T-helper 2 cell treated with Interferon-gamma antibody and Interleukin-4, amounts not matched to agents 5 μg/mL and 100 μg/mL, for 36 hours (primary cell): ENCODE measurements at regions not wholly inside any gene's neighbourhood (a gene's known extent, or its start where the extent isn't known, plus 50 kb on each side); places are given as distances from the start of the nearest gene placed in this dataset.
"Not testable (repeated sequence)": the region's sequence is repeated elsewhere in the genome, so short reads cannot be mapped to it uniquely, and the experiment has no call there.

Source experiments
- DNase-seq: peaks from one replicate; pipeline ENCODE4 v3.0.0; 2021; ENCODE audit warnings: low spot score
- H3K27ac Mint-ChIP-seq: one replicate; pipeline ENCODE4 v1.8.0; 2021; ENCODE audit warnings: mild to moderate bottlenecking, mixed read lengths
- H3K27me3 Mint-ChIP-seq: one replicate; pipeline ENCODE4 v1.8.0; 2021; ENCODE audit warnings: low read depth, mixed read lengths
- H3K36me3 Mint-ChIP-seq: one replicate; pipeline ENCODE4 v1.8.0; 2021; ENCODE audit warnings: low read depth, mixed read lengths
- H3K4me1 Mint-ChIP-seq: one replicate; pipeline ENCODE4 v1.8.0; 2021; ENCODE audit warnings: low read depth, mixed read lengths
- H3K4me3 Mint-ChIP-seq: one replicate; pipeline ENCODE4 v1.8.0; 2022; ENCODE audit warnings: mild to moderate bottlenecking, moderate library complexity, mixed read lengths
- H3K9me3 Mint-ChIP-seq: one replicate; pipeline ENCODE4 v1.8.0; 2021; ENCODE audit warnings: mixed read lengths

- DNase-seq: no peak
- H3K36me3 Mint-ChIP-seq: no peaks in the 10 kb centered on the region
- H3K4me1 Mint-ChIP-seq: peaks cover 6% of the 10 kb centered on the region
- H3K27me3 Mint-ChIP-seq: no peaks in the 10 kb centered on the region
- H3K9me3 Mint-ChIP-seq: peaks cover 5% of the 10 kb centered on the region
- H3K4me3 Mint-ChIP-seq: no peak overlapping the region
- no peak overlapping the region for H3K27ac Mint-ChIP-seq
Observed at GRCh38 chr4:189204616-189205015, 736.1 kb upstream of the FRG1 start.

- H3K36me3 Mint-ChIP-seq: no peaks in the 10 kb centered on the region
- DNase-seq: no peak
- no peak overlapping the region for H3K4me3 Mint-ChIP-seq
- H3K9me3 Mint-ChIP-seq: peaks cover 11% of the 10 kb centered on the region
- H3K27ac Mint-ChIP-seq: no peak overlapping the region
- H3K27me3 Mint-ChIP-seq: no peaks in the 10 kb centered on the region
- peaks cover 6% of the 10 kb centered on the region for H3K4me1 Mint-ChIP-seq
Observed at GRCh38 chr4:189206953-189207352, 733.7 kb upstream of the FRG1 start.

- Mint-ChIP-seq H3K27me3 (no peaks in the 10 kb centered on the region), H3K9me3 (peaks cover 11% of the 10 kb centered on the region), H3K36me3 (no peaks in the 10 kb centered on the region), H3K27ac (no peak overlapping the region), H3K4me3 (no peak overlapping the region), H3K4me1 (peaks cover 3% of the 10 kb centered on the region)
- no peak for DNase-seq
Observed at GRCh38 chr4:189207872-189208271, 732.8 kb upstream of the FRG1 start.

- no peak overlapping the region for H3K4me3 Mint-ChIP-seq
- H3K4me1 Mint-ChIP-seq: no peaks in the 10 kb centered on the region
- no peaks in the 10 kb centered on the region for H3K27me3 Mint-ChIP-seq
- DNase-seq: no peak
- no peak overlapping the region for H3K27ac Mint-ChIP-seq
- no peaks in the 10 kb centered on the region for H3K36me3 Mint-ChIP-seq
- H3K9me3 Mint-ChIP-seq: peaks cover 9% of the 10 kb centered on the region
Observed at GRCh38 chr4:189215574-189215973, 725.1 kb upstream of the FRG1 start.

GRCh38 chr4:189221691-189222090, 719.0 kb upstream of the FRG1 start:
- Mint-ChIP-seq H3K27me3 (no peaks in the 10 kb centered on the region), H3K9me3 (peaks cover 7% of the 10 kb centered on the region)
- DNase-seq: no peak

GRCh38 chr4:189228726-189229125, 711.9 kb upstream of the FRG1 start:
- Mint-ChIP-seq H3K27me3 (no peaks in the 10 kb centered on the region), H3K36me3 (no peaks in the 10 kb centered on the region), H3K4me1 (no peaks in the 10 kb centered on the region), H3K27ac (no peak overlapping the region), H3K9me3 (peaks cover 14% of the 10 kb centered on the region), H3K4me3 (no peak overlapping the region)
- no peak for DNase-seq

More at GRCh38 chr4:189221691-189222090, 719.0 kb upstream of the FRG1 start:
- Mint-ChIP-seq H3K4me1 (no peaks in the 10 kb centered on the region), H3K27ac (no peak overlapping the region), H3K36me3 (no peaks in the 10 kb centered on the region), H3K4me3 (no peak overlapping the region)

- no peak overlapping the region for H3K27ac Mint-ChIP-seq
- no peak for DNase-seq
- no peaks in the 10 kb centered on the region for H3K4me1 Mint-ChIP-seq
- H3K4me3 Mint-ChIP-seq: no peak overlapping the region
- H3K27me3 Mint-ChIP-seq: no peaks in the 10 kb centered on the region
- H3K36me3 Mint-ChIP-seq: no peaks in the 10 kb centered on the region
- peaks cover 15% of the 10 kb centered on the region for H3K9me3 Mint-ChIP-seq
Observed at GRCh38 chr4:189232274-189232673, 708.4 kb upstream of the FRG1 start.

GRCh38 chr4:189233754-189234153, 706.9 kb upstream of the FRG1 start:
- H3K36me3 Mint-ChIP-seq, H3K4me3 Mint-ChIP-seq, H3K4me1 Mint-ChIP-seq, DNase-seq, H3K27ac Mint-ChIP-seq, H3K27me3 Mint-ChIP-seq: not testable (repeated sequence)
- peaks cover 20% of the 10 kb centered on the region for H3K9me3 Mint-ChIP-seq

GRCh38 chr4:189234948-189235347, 705.7 kb upstream of the FRG1 start:
- H3K4me1 Mint-ChIP-seq, DNase-seq, H3K27ac Mint-ChIP-seq, H3K36me3 Mint-ChIP-seq, H3K4me3 Mint-ChIP-seq, H3K27me3 Mint-ChIP-seq: not testable (repeated sequence)
- peaks cover 20% of the 10 kb centered on the region for H3K9me3 Mint-ChIP-seq

- peaks cover 20% of the 10 kb centered on the region for H3K9me3 Mint-ChIP-seq
- H3K27ac Mint-ChIP-seq: no peak overlapping the region
- no peak for DNase-seq
- H3K4me3 Mint-ChIP-seq: no peak overlapping the region
- no peaks in the 10 kb centered on the region for H3K4me1 Mint-ChIP-seq
- H3K27me3 Mint-ChIP-seq: no peaks in the 10 kb centered on the region
- H3K36me3 Mint-ChIP-seq: no peaks in the 10 kb centered on the region
Observed at GRCh38 chr4:189235599-189235998, 705.1 kb upstream of the FRG1 start.

- not testable (repeated sequence) for H3K4me3 Mint-ChIP-seq, H3K27me3 Mint-ChIP-seq, H3K36me3 Mint-ChIP-seq, H3K4me1 Mint-ChIP-seq, H3K27ac Mint-ChIP-seq, DNase-seq
- peaks cover 20% of the 10 kb centered on the region for H3K9me3 Mint-ChIP-seq
Observed at GRCh38 chr4:189236321-189236720, 704.4 kb upstream of the FRG1 start.

GRCh38 chr4:189237340-189237739, 703.3 kb upstream of the FRG1 start:
- DNase-seq: no peak
- H3K27ac Mint-ChIP-seq: no peak overlapping the region
- no peak overlapping the region for H3K4me3 Mint-ChIP-seq
- H3K4me1 Mint-ChIP-seq: no peaks in the 10 kb centered on the region
- H3K27me3 Mint-ChIP-seq: no peaks in the 10 kb centered on the region
- no peaks in the 10 kb centered on the region for H3K36me3 Mint-ChIP-seq
- H3K9me3 Mint-ChIP-seq: peaks cover 19% of the 10 kb centered on the region

- DNase-seq: no peak
- Mint-ChIP-seq H3K27ac (no peak overlapping the region), H3K27me3 (no peaks in the 10 kb centered on the region), H3K4me3 (no peak overlapping the region), H3K4me1 (no peaks in the 10 kb centered on the region), H3K9me3 (peaks cover 30% of the 10 kb centered on the region), H3K36me3 (no peaks in the 10 kb centered on the region)
Observed at GRCh38 chr4:189255636-189256035, 685.0 kb upstream of the FRG1 start.

- no peak overlapping the region for H3K27ac Mint-ChIP-seq
- DNase-seq: no peak
- H3K9me3 Mint-ChIP-seq: peaks cover 41% of the 10 kb centered on the region
- H3K4me3 Mint-ChIP-seq: no peak overlapping the region
- H3K27me3 Mint-ChIP-seq: no peaks in the 10 kb centered on the region
- H3K4me1 Mint-ChIP-seq: no peaks in the 10 kb centered on the region
- H3K36me3 Mint-ChIP-seq: no peaks in the 10 kb centered on the region
Observed at GRCh38 chr4:189261475-189261874, 679.2 kb upstream of the FRG1 start.

GRCh38 chr4:189265515-189265914, 675.2 kb upstream of the FRG1 start:
- Mint-ChIP-seq H3K4me1 (no peaks in the 10 kb centered on the region), H3K36me3 (no peaks in the 10 kb centered on the region), H3K27me3 (no peaks in the 10 kb centered on the region), H3K4me3 (no peak overlapping the region), H3K27ac (no peak overlapping the region), H3K9me3 (peaks cover 43% of the 10 kb centered on the region)
- no peak for DNase-seq
